OCI-LY3 (cell line): ENCODE measurements at regions not wholly inside any gene's neighbourhood (a gene's known extent, or its start where the extent isn't known, plus 50 kb on each side); places are given as distances from the start of the nearest gene placed in this dataset.

Experiments used
- EZH2phosphoT487 ChIP-seq: fragments of 200-600 bp; shearing (Covaris generic); IDR thresholded peaks from 2 replicates; pipeline ENCODE4 v1.6.1; 2018; ENCODE audit warnings: antibody characterized with exemption, mixed run types, low read depth
- TF ChIP-seq, protein P1 (sequence below): fragments of 200-600, 300-600 bp; sonication (generic); IDR thresholded peaks from 2 replicates; pipeline ENCODE4 v1.5.1; 2014; ENCODE audit warnings: antibody characterized with exemption, low read length, low read depth

DNA sequence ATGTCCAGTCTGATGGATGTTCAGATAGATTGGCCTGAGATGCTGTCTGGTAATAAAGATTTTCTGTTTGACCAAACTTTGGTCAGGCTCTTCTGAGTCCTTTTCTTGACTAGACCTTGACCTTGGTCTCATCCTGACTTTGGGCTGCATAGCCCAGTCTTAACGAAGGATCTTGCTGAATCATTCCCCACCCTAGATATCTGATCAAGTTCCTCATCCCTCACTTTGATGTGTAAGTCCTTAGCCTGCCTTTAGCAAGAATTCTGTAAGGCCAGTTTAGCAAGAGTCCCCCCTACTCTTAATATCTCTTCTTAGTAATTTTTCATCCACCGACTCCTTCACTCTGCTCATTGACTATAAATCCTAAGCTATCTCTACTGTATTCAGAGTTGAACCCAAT lies 244.4 kb upstream of the JADE1 start:
- TF ChIP-seq, protein P1, sequence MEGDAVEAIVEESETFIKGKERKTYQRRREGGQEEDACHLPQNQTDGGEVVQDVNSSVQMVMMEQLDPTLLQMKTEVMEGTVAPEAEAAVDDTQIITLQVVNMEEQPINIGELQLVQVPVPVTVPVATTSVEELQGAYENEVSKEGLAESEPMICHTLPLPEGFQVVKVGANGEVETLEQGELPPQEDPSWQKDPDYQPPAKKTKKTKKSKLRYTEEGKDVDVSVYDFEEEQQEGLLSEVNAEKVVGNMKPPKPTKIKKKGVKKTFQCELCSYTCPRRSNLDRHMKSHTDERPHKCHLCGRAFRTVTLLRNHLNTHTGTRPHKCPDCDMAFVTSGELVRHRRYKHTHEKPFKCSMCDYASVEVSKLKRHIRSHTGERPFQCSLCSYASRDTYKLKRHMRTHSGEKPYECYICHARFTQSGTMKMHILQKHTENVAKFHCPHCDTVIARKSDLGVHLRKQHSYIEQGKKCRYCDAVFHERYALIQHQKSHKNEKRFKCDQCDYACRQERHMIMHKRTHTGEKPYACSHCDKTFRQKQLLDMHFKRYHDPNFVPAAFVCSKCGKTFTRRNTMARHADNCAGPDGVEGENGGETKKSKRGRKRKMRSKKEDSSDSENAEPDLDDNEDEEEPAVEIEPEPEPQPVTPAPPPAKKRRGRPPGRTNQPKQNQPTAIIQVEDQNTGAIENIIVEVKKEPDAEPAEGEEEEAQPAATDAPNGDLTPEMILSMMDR, result no peak
- no peak for TF ChIP-seq EZH2phosphoT487
